ENCODE measurements at regions not wholly inside any gene's neighbourhood (a gene's known extent, or its start where the extent isn't known, plus 50 kb on each side); places are given as distances from the start of the nearest gene placed in this dataset.

DNA sequence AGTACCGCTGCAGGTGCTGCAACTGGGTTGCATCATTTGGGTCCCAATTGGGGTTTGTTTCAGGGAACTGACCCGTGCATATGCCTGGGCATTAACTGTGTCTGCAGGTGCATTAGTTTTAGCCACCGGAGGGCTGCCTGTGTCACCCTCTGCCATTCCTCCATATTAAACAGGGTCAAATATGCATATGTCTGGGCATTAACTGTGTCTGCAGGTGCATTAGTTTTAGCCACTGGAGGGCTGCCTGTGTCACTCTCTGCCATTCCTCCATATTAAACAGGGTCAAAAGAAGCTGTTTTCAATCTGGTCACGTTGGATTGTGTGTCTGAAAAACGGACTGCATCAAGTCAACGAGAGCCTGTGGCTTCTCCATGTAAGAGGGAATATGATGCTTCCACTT lies 1317.0 kb downstream of the TMEM121 start:
- H3K27ac ChIP-seq = no peak overlapping the region
- no peak overlapping the region for H2AFZ ChIP-seq (ENCODE audit: low read depth)
- H3K27me3 ChIP-seq (ENCODE audit: insufficient read depth, low read depth) = peaks cover 28% of the 10 kb centered on the region; the same call in 1 of the 2 replicates
- peaks cover 7% of the 10 kb centered on the region for H3K4me1 ChIP-seq (ENCODE audit: low read depth, poor library complexity, severe bottlenecking)
- no peaks in the 10 kb centered on the region for H4K20me1 ChIP-seq (ENCODE audit: insufficient read depth)
- H3K9ac ChIP-seq = no peak overlapping the region
- H3K4me3 ChIP-seq (IDR thresholded peaks at IDR 0.05; ENCODE audit: insufficient read depth, low read depth, low read length) = no peak overlapping the region
- H3K36me3 ChIP-seq (ENCODE audit: insufficient read depth) = no peaks in the 10 kb centered on the region
- TF ChIP-seq, protein P1, sequence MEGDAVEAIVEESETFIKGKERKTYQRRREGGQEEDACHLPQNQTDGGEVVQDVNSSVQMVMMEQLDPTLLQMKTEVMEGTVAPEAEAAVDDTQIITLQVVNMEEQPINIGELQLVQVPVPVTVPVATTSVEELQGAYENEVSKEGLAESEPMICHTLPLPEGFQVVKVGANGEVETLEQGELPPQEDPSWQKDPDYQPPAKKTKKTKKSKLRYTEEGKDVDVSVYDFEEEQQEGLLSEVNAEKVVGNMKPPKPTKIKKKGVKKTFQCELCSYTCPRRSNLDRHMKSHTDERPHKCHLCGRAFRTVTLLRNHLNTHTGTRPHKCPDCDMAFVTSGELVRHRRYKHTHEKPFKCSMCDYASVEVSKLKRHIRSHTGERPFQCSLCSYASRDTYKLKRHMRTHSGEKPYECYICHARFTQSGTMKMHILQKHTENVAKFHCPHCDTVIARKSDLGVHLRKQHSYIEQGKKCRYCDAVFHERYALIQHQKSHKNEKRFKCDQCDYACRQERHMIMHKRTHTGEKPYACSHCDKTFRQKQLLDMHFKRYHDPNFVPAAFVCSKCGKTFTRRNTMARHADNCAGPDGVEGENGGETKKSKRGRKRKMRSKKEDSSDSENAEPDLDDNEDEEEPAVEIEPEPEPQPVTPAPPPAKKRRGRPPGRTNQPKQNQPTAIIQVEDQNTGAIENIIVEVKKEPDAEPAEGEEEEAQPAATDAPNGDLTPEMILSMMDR (conservative IDR thresholded peaks at IDR 0.05; ENCODE audit: low read depth, low read length) = no peak
- H3K79me2 ChIP-seq (ENCODE audit: insufficient read depth, low read depth) = no peaks in the 10 kb centered on the region
- peak overlapping the region; percentile 79 for H3K4me2 ChIP-seq

DNA sequence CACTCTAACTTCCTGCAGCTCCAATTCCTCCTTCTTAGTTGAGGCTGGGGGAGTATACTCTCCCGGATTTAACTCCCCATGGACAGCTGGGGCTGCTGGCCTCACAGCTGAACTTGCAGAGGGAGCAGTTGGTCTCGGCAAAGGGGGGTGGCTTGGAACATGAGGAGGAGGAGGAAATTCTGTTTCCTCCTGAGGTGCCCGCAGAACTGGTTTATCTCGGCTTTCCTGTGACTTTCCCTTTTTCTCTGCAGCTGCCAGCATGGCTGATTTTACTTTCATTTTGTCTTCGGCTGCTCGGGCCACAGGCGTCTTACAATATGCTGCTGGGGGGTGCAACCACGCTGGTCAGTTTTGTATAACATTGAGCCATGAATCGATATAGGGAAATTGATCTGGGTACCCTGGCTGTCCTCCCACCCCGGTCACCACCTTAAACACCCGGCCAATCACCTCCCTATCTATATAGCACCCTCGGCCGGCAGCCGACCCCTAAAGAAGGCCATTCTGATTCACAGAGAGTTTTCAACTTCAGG lies 1317.6 kb downstream of the TMEM121 start:
- peak overlapping the region; percentile 79 for H3K4me2 ChIP-seq
- no peak overlapping the region for H3K4me3 ChIP-seq (IDR thresholded peaks at IDR 0.05; ENCODE audit: insufficient read depth, low read depth, low read length)
- peak overlapping the region; percentile 54 for H2AFZ ChIP-seq (ENCODE audit: low read depth)
- H3K9ac ChIP-seq = no peak overlapping the region; the same call in 1 of the 2 replicates
- TF ChIP-seq, protein P1 (conservative IDR thresholded peaks at IDR 0.05; ENCODE audit: low read depth, low read length) = no peak
- peaks cover 28% of the 10 kb centered on the region; the same call in 1 of the 2 replicates for H3K27me3 ChIP-seq (ENCODE audit: insufficient read depth, low read depth)
- no peaks in the 10 kb centered on the region for H3K36me3 ChIP-seq (ENCODE audit: insufficient read depth)
- no peaks in the 10 kb centered on the region for H3K79me2 ChIP-seq (ENCODE audit: insufficient read depth, low read depth)
- H3K27ac ChIP-seq = no peak overlapping the region
- no peaks in the 10 kb centered on the region for H4K20me1 ChIP-seq (ENCODE audit: insufficient read depth)
- H3K4me1 ChIP-seq (ENCODE audit: low read depth, poor library complexity, severe bottlenecking) = peaks cover 7% of the 10 kb centered on the region

DNA sequence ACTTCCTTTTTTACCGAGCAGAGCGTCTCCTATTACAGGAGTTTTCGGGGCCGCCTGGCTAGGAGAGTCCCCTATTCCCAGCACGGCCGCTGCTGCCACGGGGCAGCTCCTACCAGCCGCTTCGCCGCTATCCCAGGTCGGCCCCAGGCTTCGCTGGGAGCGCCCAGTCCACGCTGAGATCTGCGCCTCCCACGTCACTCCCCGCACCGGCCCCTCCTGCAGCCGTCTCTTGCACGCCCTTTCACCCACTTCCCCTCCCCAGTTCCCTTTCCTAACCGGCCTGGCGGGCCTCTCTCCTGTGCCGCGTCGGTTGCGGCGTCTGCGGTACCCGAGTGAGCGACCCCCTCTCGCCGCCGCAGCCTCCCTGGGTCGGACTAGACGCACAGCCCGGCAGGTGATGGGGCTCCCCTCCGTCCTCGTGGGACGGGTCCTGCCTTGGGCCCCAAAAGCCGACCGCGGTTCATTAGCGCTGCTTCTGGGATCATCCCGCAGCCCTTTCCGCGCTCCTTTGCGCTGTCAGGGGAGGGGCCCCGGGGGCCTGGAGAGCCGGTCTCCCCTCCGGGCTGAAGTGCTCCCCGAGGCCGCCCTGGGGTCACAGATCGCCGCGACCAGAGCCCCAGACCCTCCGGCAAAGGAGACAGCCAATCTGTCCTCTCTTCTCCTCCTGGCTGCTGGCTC lies 1318.4 kb downstream of the TMEM121 start:
- H3K9ac ChIP-seq = no peak overlapping the region; the same call in 1 of the 2 replicates
- no peak overlapping the region for H3K27ac ChIP-seq
- H3K4me1 ChIP-seq (ENCODE audit: low read depth, poor library complexity, severe bottlenecking) = peaks cover 7% of the 10 kb centered on the region
- TF ChIP-seq, protein P1 (conservative IDR thresholded peaks at IDR 0.05; ENCODE audit: low read depth, low read length) = no peak
- H4K20me1 ChIP-seq (ENCODE audit: insufficient read depth) = no peaks in the 10 kb centered on the region
- no peaks in the 10 kb centered on the region for H3K36me3 ChIP-seq (ENCODE audit: insufficient read depth)
- peak overlapping the region; percentile 79 for H3K4me2 ChIP-seq
- no peaks in the 10 kb centered on the region for H3K79me2 ChIP-seq (ENCODE audit: insufficient read depth, low read depth)
- H2AFZ ChIP-seq (ENCODE audit: low read depth) = peak overlapping the region; percentile 54
- H3K27me3 ChIP-seq (ENCODE audit: insufficient read depth, low read depth) = peaks cover 28% of the 10 kb centered on the region; the same call in 1 of the 2 replicates
- H3K4me3 ChIP-seq (IDR thresholded peaks at IDR 0.05; ENCODE audit: insufficient read depth, low read depth, low read length) = no peak overlapping the region

DNA sequence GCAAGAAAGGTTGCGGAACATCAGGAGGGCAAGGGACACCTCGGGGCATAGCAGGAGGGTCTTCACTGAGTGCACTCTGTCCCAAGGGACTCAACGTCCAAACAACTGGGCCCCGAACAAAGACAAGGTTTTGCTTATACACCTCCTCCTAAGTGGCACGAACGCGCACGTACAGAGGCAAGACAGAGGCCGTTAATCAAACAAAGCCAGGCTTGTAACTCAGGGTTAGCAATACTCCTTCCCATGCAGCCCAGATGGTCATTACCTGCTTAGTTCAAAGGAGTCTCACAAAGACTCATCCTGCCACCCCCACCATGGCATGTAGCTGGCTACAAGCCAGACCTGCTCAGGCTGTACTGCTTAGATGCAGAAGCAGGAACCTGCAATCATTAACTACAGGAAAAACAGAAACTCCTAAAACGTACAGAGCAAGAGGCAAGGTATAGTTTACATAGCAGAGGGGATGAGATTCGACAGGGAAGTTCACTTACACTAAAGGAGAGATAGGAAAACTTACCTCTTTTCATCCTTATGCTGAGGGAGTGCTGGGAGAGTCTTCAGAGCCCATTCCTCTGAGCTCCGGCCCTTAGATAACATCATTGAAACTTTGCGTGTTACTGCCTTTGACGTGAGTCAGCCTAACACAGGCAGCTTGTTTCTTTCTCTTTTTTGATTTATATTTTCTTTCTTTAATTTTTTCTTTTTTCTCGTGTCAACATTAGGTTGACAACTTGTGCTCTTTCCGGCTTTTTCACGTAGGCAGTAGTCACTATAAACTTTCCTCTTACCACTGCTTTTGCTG lies 1319.1 kb downstream of the TMEM121 start:
- Histone ChIP-seq H3K79me2 (ENCODE audit: insufficient read depth, low read depth) (no peaks in the 10 kb centered on the region), H3K27ac (no peak overlapping the region), H3K4me3 (IDR thresholded peaks at IDR 0.05; ENCODE audit: insufficient read depth, low read depth, low read length) (no peak overlapping the region), H3K4me2 (peak overlapping the region; percentile 79; the same call in 1 of the 2 replicates), H3K4me1 (ENCODE audit: low read depth, poor library complexity, severe bottlenecking) (peaks cover 7% of the 10 kb centered on the region), H3K27me3 (ENCODE audit: insufficient read depth, low read depth) (peaks cover 28% of the 10 kb centered on the region; the same call in 1 of the 2 replicates), H3K9ac (no peak overlapping the region), H4K20me1 (ENCODE audit: insufficient read depth) (no peaks in the 10 kb centered on the region), H3K36me3 (ENCODE audit: insufficient read depth) (no peaks in the 10 kb centered on the region), H2AFZ (ENCODE audit: low read depth) (no peak overlapping the region)
- TF ChIP-seq, protein P1 (conservative IDR thresholded peaks at IDR 0.05; ENCODE audit: low read depth, low read length) = no peak
